NCI-H2029 treated with DMSO at 0.1 percent for 48 hours (cell line): ENCODE measurements at regions not wholly inside any gene's neighbourhood (a gene's known extent, or its start where the extent isn't known, plus 50 kb on each side); places are given as distances from the start of the nearest gene placed in this dataset.

Experiments
- DNase-seq: peaks from one replicate; lab custom pipeline; 2025; lab: John Stamatoyannopoulos, UW

DNA sequence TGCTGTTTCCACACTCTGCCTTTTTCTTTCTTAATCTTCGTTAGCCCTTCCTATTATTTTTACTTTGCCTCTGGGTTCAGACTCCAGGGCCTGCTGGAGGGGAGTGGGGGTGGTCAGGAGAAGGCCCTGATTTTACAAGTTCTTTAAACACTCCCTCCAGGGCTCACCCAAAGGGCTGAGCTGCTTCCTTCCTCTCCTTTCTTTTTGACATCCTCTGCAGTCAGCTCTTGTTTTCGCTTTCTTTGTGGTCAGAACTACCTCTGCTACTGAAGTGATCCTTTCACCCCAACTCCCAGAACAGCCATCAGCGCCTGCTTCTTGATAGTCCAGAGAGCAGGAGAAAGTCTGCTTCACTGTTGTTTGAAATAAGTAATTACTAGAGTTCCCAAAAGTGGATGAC is 925.7 kb downstream of the EPHA4 start:
- no peak for DNase-seq

DNA sequence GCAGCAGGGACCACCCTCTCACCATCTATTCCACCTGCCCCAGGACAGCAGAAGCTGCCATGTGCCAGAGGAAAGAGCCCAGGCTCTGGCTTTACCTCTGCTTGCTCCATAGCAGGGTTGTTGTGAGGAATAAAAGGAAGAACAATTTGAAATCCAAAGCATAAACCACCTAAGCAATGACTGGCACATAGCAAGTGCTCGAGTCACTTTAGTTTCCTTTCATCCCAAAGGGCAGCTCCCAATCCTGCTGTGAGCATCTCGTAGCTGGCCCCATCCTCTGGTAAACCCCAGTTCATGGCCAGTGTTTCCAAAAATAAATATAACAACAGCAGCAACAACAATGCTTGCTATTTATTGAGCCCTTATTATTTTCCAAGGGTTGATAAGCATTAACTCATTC is 923.5 kb downstream of the EPHA4 start:
- no peak for DNase-seq

DNA sequence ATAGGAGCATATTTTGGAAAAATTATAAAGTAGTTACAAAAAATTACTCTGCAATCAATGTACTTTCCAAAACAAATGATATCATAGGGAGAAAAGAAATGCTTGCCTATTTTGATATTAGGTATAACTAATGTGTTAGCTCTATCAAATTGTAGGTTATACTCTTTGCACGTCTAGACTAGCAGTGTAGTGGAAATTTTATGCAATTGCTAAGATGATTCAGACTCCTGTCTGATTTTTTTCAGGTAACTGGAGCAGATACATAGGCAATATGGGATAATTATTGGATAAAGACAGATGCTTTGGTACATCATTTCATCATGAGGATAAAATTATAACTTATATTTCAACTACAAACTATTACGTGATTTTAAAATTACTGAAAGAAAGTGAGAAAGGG is 918.3 kb downstream of the EPHA4 start:
- no peak for DNase-seq

DNA sequence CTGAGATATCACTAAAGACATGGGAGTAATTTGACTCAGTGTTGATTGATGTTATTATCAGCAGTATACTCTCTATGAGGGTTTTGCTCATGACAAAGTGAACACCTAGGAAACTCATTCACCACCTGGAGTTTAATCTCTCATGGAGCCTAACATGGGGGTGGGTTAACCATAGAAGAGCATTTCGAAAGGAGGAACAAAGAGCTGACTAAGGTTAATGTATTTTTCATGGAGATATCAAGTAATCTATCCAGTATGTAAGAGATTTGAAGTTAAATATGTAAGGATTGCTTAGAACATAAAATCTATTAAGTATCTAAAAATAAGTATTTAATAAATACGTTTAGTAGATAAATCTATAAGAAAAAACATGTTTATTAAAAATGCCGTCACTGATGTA is 917.8 kb downstream of the EPHA4 start:
- no peak for DNase-seq

DNA sequence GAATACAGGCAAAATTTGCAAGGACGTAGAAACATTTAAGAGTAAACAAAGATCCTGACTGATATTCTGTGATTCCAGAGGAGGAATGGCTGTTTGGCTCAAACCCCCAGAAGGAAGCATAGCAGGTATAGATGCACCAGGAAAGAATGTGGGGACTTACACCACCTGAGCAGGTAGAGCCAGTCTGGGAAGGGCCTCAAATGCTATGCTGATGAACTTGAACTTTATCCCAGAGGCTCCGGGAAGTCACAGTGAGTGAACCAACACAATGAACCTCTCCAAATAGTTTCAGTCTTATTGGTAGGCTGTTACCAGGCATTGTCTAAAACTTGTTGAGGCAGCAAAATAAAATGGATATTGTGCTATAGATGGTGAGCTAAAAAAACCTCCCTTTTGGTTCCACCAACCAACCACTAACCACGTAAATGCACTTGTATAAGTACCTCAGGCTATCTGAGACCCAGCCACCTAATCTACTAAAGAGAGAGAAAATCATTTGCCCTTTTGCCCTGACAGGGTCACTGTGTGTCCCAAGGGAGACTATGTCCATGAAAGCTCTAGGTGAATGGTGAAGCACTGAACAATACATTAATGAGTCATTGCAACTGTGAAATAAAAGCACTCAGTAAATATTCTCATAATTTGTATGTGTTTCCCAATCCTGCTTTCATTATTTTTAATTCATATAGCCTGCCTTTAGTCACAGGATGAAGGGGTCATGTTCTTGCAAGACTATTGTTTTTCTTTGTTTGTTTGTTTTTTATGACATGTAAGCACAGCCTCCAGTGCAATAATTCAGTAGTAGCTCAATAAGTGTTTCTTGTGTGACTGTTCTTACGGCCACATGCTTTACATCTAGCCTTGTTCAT is 911.6 kb downstream of the EPHA4 start:
- no peak for DNase-seq

DNA sequence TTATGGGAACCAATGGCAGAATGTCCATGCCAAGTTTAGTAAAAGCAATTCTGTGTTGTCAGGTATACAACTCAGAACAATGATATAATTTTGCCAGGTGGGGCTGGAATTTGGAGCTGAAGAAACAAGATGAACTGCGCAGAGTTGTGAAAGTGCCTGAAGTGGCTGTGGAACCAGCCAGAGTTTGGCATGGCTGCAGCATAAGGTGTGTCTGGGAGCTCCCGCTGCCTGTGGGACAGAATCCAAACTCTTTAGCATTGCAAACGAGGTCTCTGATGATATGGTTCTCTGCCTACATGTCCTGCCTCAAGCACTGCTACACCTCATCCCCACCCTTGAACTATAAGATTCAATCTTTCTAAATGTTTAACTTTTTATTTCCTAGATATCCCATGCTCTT is 909.7 kb downstream of the EPHA4 start:
- DNase-seq, result no peak

DNA sequence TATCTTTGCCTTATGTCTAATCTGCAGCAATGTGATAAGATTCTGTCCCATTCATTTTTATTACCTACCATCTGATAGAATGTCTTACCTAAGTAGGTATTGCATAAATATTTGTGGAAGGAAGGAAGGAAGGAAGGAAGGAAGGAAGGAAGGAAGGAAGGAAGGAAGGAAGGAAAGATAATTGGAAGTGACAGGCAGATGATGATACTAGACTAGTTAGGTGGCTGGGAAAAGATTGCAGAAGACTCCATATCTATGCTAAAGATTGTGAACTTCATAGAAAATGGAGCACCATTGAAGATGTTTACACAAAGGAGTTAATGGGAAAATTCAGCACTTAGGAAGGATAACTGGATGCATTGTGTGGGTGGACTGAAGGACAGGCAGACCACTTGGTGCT is 909.0 kb downstream of the EPHA4 start:
- no peak for DNase-seq

DNA sequence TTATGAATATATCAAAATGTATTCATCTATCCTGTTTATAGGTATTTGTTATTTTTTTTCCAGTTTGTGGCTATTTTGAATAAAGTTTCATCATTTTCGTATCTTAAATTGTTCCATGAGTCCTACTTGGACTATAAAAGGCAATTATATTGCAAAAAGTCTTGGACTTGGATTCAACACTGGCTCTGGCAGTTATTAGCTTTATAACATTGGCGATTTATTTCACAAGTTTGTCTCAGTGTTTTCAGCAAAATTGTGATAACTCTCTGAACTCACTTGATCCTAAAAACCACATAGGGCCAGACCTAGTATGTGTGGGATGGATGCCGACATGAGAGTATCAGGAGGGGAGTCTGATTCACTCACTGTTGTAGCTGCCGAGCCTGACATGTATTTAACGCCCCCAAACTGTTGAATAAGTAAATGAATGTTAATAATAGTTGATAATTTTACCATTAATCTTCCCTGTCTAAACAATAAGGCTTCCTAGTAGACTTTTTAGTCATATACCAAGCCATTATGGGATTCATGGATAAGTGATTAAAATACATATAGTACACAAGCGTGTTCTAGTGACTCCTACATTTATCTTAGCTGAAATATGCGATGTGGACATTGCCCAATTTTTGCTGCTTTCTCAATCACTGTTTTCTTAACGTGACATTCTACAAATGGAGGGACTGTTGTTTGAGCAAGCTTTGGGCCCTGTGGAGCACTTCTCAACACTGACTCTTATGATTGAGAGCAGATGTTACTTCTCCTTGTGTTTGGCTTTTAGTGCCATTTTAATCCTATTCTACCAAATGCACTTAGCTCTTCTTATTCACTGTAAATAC is 907.6 kb downstream of the EPHA4 start:
- DNase-seq, result no peak

DNA sequence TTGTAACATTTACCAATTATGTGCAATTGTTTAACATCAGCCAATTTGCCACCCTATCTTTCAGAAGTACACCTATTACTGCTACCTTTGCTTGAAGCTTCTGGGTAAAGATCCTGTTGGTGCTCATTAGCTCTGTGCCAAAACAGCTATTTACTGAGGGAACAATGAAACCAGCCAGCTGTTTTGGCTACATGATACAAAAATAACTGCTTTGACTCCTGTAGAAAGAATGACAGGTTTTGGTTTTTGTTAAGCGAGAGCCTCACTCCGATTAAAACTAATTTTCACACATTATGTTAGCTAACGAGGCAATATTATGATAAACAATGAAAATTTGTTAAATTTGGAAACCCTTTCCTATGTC is 907.0 kb downstream of the EPHA4 start:
- peak; percentile 87 for DNase-seq

DNA sequence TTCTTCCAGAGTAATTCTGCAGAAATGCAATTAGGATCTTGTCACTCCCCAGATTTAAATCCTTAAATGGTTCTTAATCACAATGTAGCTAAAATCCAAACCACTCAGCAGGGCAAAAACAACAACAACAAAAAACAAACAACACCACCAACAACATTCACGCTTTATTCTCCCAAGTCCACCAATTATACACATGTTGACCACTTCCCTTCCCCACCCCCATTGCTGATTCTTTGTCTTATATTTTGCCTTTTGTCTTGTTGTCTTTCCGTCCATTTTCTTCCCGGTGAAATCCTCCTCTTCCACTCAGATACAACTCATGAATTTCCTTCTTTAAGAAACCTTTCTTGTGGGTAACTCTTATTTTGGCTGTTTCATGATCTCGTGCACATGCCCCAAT is 902.8 kb downstream of the EPHA4 start:
- no peak for DNase-seq

DNA sequence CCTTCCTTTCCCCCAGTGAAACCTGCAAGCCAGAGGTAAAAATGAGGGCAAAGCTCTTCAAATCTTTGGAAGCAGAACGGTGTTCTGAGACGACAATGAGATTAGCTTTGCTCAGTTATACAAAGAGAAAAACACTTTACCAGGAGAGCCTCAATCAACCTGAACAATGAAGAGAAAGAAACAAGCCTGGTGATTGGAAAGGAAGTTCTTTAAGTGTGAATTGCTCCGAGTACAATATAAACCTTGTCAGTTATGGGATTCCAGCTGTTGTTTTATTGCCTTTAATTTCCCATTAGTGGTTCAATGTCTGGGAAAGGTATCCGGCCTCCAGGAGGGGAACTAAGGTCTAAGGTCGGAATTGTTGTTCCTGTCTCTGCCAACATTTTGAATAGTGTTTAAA is 901.6 kb downstream of the EPHA4 start:
- peak; percentile 83 for DNase-seq

DNA sequence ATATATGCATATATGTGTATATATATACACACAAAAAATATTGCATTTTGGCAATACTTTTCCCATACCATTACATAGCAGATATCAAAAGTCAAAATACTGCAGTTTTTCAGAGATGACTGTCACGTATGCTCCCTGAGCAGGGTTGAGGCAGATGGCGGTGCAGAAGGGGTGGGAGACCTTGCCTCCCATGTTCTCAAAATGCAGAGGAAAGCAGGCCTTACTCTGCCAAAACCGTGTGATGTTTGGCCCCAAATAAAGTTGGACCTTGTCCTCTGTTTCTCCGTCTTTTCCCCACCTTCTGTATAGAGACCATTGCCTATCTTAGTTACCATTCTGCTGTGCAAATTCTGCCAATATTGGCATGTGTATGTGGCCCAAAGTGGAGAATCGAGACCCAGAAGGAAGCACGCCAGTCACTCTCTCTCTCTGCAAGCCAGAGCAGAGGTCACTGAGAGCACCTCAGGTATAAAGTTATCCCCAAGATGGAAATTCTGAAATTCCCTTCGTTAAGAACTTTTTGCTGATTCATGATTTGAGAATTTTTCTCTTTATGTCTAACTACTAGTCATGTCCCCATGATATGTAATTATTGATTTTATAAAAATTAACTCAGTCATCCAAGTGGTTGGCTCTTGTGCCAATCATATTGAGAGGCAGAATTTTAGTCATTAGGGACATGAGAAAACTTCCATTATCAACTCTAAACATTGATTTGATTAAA is 898.8 kb downstream of the EPHA4 start:
- no peak for DNase-seq

DNA sequence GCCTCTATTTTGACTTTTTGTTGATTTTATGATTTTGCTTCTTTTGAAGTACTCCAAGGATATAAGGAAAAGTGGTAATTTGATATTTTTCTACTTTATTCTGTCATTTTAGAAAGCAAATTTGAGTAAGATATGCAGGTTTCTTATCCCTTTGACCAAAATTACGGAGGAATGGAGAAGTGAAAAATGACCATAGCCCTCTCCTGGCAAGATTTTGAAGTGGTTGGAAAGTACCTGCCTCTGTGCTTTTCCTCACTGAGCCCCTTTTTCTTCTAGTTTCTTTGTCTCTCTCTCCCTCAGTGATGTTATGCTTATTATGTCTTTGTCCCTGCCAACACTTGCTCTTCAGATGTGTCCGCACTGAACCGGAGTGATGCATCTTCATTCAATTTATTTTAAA is 898.1 kb downstream of the EPHA4 start:
- DNase-seq, result no peak

DNA sequence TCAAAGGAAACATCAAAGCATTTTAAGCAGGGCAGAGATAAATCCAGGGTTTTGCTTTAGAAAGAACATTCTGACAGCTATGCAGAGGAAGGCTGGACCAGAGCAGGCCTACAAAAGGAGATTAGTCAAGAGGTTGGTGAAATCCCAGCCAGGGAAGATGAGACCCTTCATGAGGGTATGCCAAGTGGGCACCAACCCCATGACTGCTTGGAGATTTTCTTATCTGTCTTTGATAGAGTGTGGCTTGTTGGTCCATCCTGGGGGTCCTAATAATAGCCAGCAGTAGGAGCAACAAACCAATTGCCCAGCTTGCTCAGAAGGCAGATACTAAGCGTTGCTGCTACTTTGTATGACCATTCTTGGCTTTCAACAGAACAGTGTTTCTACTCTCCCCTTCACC is 895.4 kb downstream of the EPHA4 start:
- DNase-seq, result no peak

DNA sequence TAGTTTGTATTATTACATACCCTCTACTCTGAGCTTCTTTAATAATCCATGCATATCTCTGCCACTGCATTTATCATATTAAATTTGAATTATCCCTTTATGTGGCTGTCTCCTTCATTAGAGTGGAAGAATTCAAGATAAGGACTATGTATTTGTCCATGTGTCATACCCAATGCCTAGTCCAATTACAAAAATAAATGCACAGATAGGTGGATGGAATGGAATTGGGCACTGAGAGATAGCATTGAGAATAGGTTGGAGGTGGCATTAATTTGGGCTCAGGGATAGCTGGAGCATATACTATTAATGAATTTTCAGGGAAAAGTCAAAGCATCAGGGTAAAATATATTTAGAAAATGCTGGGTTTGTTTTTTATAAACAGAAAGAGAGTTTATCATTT is 893.2 kb downstream of the EPHA4 start:
- no peak for DNase-seq

DNA sequence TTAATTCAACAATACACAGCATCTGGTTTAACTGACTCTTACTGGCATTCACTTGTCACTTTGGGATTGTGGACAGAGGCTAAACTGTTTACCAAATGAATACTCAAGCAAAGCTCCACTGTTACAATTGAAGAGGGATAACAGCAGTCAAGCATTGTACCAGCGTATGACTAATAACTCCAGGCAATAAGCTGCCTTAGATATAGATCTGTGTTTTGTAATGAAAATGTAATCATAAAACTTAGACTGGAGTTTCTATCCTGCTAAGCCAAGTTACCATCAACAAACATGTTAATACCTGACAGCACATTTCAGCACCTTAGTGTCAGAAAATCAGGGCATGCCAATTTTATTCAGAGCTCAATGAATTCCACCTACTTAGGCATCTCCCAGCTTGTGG is 889.5 kb downstream of the EPHA4 start:
- DNase-seq, result no peak

DNA sequence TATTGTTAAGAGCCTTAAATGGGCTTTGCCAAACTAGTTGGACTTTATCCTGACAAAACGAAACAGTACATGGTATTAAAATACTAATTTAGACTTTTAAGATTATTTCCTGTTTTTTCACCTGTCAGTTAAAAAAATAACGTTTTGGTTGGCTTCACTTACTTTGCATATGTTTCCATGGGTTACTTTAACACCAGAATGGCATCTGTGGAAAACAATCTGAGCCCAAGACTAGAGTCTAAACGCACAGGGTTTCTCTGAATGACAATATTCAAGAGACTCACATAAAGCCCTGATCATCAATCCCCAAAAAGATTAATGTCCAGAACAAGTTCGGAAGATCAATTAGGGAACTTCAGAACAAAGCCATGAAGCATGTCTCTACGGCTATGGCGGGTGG is 888.0 kb downstream of the EPHA4 start:
- no peak for DNase-seq

DNA sequence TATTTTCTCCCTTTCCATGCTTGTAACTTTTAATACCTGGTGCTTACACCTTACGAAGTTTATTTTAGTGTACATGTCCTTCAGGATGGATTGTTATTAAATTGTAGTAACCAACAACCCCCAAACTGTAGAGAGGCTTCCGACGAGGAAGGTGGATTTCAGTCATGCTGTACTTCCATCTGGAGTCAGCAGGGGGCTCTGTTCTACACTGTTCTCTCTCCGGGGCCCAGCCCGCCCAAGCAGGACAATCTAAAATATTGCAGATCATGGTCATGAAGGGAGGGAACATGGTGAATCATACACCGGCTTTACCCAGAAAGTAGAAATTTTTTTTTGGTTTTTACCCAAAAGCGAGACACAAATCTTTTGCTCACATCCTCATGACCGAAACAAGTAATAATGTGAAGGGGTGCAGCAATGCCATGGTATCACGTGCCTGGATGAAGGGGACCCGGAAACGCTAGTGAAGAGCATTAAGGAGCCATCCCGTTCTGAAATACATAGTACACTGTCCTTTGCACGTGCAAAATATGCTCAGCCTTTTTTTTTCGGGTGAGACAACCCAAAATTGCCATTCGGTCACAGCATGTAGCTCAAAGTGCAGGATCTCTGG is 884.8 kb downstream of the EPHA4 start:
- peak; percentile 6 for DNase-seq

DNA sequence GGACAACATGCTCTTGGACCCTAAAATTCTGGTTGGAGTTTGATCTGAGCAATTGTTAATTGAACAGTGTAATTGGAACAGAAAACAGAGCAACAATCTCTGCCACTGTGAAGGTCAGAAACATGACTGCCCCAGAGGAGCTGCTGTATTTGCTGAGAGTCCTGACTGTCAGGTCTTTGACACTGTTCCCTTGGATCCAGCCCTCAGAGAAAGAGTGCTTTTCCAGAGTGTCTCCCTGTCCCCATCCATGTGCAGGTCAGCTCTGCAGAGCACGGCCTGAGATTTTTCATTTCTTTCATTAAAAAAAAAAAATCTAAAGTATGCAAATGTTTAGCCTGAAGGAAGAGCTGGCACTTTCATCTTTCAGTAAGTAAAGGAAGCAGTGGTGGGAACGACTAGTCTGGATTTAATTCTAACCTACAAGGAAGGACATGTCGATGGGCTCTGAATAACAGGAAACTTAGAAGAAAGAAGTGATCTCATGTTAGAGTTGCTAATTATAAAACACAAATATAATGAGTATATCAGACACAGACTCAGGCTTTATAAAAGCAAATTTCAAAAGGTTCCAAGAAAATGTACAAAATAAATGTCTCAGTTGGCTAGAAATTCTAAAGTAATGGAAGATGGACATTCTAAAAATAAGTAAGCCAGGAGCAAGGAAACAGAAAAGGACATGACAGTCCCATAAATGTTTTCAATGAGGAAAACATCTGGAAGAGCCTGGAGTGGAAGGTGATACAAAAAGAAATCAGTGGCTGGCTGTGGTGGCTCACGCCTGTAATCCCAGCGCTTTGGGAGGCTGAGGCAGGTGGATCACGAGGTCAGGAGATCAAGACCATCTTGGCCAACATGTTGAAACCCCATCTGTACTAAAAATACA is 876.5 kb downstream of the EPHA4 start:
- no peak for DNase-seq

DNA sequence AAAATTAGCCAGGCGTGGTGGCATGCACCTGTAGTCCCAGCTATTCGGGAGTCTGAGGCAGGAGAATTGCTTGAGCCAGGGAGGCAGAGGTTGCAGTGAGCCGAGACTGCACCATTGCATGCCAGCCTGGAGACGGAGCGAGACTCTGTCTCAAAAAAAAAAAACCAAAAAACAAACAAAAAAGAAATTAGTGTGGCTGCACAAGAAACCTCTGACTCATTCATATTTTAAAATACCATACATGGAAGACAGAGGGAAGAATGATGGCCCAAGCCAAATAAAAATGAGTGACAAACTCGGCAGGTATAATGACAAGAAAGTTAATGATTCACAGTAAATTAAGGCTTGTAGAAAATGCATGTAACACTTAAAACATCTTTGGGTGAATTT is 875.8 kb downstream of the EPHA4 start:
- DNase-seq, result no peak

DNA sequence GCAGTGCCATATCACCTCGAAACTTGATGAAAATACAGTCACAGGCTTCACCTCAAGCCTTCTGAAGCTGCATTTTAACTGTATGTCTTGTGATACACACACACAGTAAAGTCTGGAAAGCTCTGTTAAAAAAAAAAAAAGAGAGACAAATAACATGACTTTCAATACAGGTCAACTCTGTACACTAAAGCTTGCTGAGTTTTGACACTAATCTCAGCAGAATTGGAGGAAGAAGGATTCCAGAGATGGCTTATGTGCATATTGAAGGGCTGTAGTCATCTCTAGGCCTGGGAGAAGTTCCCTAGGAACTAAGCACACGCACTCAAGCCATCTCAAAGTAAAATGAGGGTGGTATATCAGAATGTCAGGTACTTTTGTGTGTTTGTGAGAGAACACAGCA is 875.1 kb downstream of the EPHA4 start:
- no peak for DNase-seq
